ENCODE measurements at regions not wholly inside any gene's neighbourhood (a gene's known extent, or its start where the extent isn't known, plus 50 kb on each side); places are given as distances from the start of the nearest gene placed in this dataset.
"Not testable (repeated sequence)": the region's sequence is repeated elsewhere in the genome, so short reads cannot be mapped to it uniquely, and the experiment has no call there.

DNA sequence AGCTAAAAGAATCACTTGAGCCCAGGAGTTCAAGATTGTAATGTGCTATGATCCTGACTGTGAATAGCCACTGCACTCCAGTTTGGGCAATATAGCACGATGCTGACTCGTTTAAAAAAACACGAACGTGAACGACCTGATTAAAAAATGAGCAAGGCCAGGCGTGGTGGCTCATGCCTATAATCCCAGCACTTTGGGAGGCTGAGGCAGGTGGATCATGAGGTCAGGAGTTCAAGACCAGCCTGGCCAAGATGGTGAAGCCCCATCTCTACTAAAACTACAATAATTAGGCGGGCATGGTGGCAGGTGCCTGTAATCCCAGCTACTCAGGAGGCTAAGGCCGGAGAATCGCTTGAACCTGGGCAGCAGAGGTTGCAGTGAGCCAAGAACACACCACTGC, 58.6 kb upstream of the NCOA3 start:
- not testable (repeated sequence) for DNase-seq

DNA sequence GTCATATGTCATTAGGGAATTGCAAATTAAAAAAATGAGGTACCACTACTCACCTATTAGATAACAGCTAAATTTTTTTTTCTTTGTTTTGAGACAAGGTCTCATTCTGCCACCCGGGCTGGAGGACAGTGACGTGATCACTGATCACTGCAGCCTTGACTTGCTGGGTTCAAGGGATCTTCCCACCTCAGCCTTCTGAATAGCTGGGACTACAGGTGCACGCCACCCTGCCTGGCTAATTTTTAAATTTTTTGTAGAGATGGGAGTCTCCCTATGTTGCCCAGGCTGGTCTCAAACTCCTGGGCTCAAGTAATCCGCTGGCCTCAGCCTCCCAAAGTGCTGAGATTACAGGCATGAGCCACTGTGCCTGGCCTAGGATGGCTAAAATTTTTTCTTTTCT, 57.1 kb upstream of the NCOA3 start:
- no peak for DNase-seq

DNA sequence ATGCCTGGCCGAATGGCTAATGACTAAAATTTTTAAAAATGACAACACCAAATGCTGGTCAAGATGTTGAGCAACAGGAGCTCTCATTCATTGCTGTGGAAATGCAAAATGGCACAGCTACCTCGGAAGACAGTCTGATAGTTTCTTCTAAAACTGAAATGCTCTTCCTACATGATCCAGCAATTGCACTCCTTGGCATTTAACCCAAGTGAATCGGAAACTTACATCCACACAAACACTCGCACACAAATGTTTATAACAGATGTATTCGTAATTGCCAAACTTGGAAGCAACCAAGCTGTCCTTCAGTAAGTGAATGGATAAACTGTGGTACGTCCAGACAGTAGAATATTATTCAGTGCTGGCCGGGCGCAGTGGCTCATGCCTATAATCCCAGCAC, 56.4 kb upstream of the NCOA3 start:
- no peak for DNase-seq

DNA sequence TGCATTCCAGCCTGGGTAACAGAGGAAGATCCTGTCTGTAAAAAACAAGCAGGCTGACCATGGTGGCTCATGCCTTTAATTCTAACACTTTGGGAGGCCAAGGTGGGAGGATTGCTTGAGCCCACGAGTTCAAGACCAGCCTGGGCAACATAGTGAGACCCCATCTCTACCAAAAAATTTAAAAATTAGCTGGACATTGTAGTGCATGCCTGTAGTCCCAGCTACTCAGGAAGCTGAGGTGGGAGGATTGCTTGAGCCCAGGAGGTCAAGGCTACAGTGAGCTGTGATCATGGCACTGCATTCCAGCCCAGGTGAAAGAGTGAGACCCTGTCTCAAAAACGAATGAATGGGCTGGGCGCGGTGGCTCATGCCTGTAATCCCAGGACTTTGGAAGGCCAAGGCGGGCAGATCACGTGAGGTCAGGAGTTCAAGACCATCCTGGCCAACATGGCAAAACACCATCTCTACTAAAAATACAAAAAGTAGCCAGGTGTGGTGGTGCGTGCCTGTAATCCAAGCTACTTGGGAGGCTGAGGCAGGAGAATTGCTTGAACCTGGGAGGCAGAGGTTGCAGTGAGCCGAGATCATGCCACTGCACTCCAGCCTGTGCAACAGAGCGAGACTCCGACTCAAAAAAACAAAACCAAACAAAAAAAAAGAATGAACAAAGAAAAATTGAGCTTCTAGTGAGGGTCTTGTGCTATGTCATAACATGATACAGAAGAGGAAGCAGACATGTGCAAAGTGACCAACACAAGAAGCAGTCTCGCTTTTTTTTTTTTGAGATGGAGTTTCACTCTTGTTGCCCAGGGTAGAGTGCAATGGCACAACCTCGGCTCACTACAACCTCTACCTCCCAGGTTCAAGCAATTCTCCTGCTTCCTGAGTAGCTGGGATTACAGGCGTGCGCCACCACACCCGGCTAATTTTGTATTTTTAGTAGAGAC, 54.1 kb upstream of the NCOA3 start:
- not testable (repeated sequence) for DNase-seq

DNA sequence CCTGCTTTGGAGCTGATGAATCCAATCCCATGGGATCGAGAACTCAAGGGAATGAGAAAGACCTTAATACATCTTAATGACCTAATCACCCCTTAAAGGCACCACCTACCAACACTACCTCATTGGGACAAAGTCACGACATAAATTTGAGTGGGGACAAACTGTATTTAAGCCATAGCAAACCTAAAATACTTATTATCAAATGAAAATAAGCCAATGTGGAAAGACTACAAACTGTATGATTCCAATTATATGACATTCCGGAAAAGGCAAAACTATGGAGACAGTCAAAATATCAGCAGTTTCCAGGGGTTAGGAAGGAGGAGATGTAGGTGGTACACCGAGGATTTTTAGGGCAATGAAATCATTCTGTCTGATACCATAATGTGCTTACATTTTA, 53.3 kb upstream of the NCOA3 start:
- DNase-seq, result no peak

DNA sequence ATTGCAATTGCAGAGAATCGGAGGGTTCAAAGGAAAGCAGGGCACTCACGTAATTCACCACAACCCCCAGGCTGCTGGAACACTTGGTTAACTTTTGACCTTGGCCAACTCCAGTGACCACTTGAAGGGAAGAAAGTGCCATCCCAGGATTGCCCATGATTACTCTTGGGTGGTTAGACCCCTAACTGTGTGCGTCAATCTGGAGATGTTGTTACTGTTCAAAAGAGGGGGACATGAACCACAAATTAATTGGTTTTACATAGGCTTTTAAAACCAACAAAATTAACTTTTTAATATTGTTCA, 50.1 kb upstream of the NCOA3 start:
- DNase-seq, result no peak
